Stimulated activated CD4-positive, alpha-beta T cell treated with anti-CD3 and anti-CD28 coated beads, Interleukin-1b, Interleukin-23, amount 100 ng/mL, for 1 hour (primary cell): ENCODE measurements at regions not wholly inside any gene's neighbourhood (a gene's known extent, or its start where the extent isn't known, plus 50 kb on each side); places are given as distances from the start of the nearest gene placed in this dataset.

Source experiments
- DNase-seq, 2 donors: peaks; one replicate each; pipeline ENCODE4 v3.0.0-alpha.2; 2020; ENCODE audit warnings: low read depth in 2 of 2

- DNase-seq, result no peak
Observed at GRCh38 chr11:70501051-70501901, 102.9 kb downstream of the CTTN start.

- no peak for DNase-seq
Observed at GRCh38 chr11:70501933-70502540, 103.7 kb downstream of the CTTN start.

GRCh38 chr11:70502677-70503467 is 104.5 kb downstream of the CTTN start:
- DNase-seq, result no peak

GRCh38 chr11:70503468-70504221 is 105.3 kb downstream of the CTTN start:
- DNase-seq, result no peak

GRCh38 chr11:70504246-70505020 is 106.1 kb downstream of the CTTN start:
- DNase-seq, result no peak

GRCh38 chr11:70505331-70505731 is 107.0 kb downstream of the CTTN start:
- no peak for DNase-seq

GRCh38 chr11:70505761-70506657 is 107.7 kb downstream of the CTTN start:
- no peak for DNase-seq

- no peak for DNase-seq
Observed at GRCh38 chr11:70506658-70506970, 108.3 kb downstream of the CTTN start.

- DNase-seq, result no peak
Observed at GRCh38 chr11:70506986-70507385, 108.7 kb downstream of the CTTN start.

- DNase-seq, result no peak
Observed at GRCh38 chr11:70507466-70508230, 109.3 kb downstream of the CTTN start.

GRCh38 chr11:70508231-70508480 is 109.8 kb downstream of the CTTN start:
- DNase-seq, result no peak

- DNase-seq, result no peak
Observed at GRCh38 chr11:70509476-70509875, 111.1 kb downstream of the CTTN start.

GRCh38 chr11:70510106-70510505 is 111.8 kb downstream of the CTTN start:
- DNase-seq, result no peak

- DNase-seq, result no peak
Observed at GRCh38 chr11:70510571-70510970, 112.2 kb downstream of the CTTN start.

GRCh38 chr11:70511345-70511744 is 113.0 kb downstream of the CTTN start:
- no peak for DNase-seq

- DNase-seq, result no peak
Observed at GRCh38 chr11:70512716-70513115, 114.4 kb downstream of the CTTN start.

- no peak for DNase-seq
Observed at GRCh38 chr11:70517203-70517602, 118.9 kb downstream of the CTTN start.

- DNase-seq, result no peak
Observed at GRCh38 chr11:70517988-70518907, 119.9 kb downstream of the CTTN start.

GRCh38 chr11:70519117-70519516 is 120.8 kb downstream of the CTTN start:
- no peak for DNase-seq
